ENCODE measurements at regions not wholly inside any gene's neighbourhood (a gene's known extent, or its start where the extent isn't known, plus 50 kb on each side); places are given as distances from the start of the nearest gene placed in this dataset.

DNA sequence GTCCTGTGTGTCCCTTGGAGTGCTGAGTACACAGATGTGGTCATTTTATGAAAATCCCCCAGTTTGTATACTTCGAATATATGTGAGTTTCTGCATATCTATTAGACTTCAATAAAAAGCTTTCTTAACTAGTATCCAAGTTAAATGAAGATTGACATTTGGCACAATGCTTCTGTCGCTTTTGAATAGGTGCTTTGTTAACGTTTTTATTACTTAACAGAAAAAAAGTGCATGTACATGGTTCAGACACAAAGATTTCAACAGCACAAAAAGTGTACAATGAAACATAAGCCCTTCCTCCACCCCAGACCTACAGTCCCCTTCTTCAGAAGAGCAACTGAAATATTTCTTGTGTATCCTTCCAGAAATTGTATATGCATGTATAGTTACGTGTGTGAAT, 427.4 kb upstream of the PROK2 start:
- no peak overlapping the region for H3K4me2 ChIP-seq (ENCODE audit: low read length)
- TF ChIP-seq, protein P1, sequence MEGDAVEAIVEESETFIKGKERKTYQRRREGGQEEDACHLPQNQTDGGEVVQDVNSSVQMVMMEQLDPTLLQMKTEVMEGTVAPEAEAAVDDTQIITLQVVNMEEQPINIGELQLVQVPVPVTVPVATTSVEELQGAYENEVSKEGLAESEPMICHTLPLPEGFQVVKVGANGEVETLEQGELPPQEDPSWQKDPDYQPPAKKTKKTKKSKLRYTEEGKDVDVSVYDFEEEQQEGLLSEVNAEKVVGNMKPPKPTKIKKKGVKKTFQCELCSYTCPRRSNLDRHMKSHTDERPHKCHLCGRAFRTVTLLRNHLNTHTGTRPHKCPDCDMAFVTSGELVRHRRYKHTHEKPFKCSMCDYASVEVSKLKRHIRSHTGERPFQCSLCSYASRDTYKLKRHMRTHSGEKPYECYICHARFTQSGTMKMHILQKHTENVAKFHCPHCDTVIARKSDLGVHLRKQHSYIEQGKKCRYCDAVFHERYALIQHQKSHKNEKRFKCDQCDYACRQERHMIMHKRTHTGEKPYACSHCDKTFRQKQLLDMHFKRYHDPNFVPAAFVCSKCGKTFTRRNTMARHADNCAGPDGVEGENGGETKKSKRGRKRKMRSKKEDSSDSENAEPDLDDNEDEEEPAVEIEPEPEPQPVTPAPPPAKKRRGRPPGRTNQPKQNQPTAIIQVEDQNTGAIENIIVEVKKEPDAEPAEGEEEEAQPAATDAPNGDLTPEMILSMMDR (IDR thresholded peaks at IDR 0.05; ENCODE audit: insufficient read depth, low read depth, low read length), result no peak
- TF ChIP-seq EZH2 (IDR thresholded peaks at IDR 0.05; ENCODE audit: insufficient read depth, low read length), result no peak
- H3K79me2 ChIP-seq (ENCODE audit: insufficient read depth, low read length), result no peaks in the 10 kb centered on the region
- peaks cover 2% of the 10 kb centered on the region for H3K27me3 ChIP-seq (ENCODE audit: insufficient read depth, low read length)
- peaks cover 16% of the 10 kb centered on the region for H3K27me3 Mint-ChIP-seq (ENCODE audit: low read depth, unreplicated experiment)
- H3K36me3 Mint-ChIP-seq (ENCODE audit: low read depth, unreplicated experiment), result no peaks in the 10 kb centered on the region
- H2AFZ ChIP-seq (ENCODE audit: low read depth, low read length), result no peak overlapping the region
- H3K36me3 ChIP-seq (ENCODE audit: insufficient read depth, low read length), result no peaks in the 10 kb centered on the region
- H3K4me3 Mint-ChIP-seq (ENCODE audit: unreplicated experiment), result no peak overlapping the region
- peaks cover 6% of the 10 kb centered on the region for H3K4me1 ChIP-seq (ENCODE audit: insufficient read depth, low read length)
- no peaks in the 10 kb centered on the region for H3K4me1 Mint-ChIP-seq (ENCODE audit: low read depth, unreplicated experiment)
- no peaks in the 10 kb centered on the region for H3K9me3 ChIP-seq (ENCODE audit: insufficient read depth, low read depth, low read length)
- FAIRE-seq, result no peak
- no peaks in the 10 kb centered on the region for H4K20me1 ChIP-seq (ENCODE audit: insufficient read depth, low read length)
- no peak overlapping the region for H3K4me3 ChIP-seq (ENCODE audit: insufficient read depth, low read depth, low read length)
- H3K9ac ChIP-seq (ENCODE audit: low read length), result no peak overlapping the region
- H3K9me3 Mint-ChIP-seq (ENCODE audit: unreplicated experiment), result peaks cover 4% of the 10 kb centered on the region
- no peak overlapping the region for H3K27ac Mint-ChIP-seq (ENCODE audit: unreplicated experiment)
- H3K27ac ChIP-seq (ENCODE audit: low read depth, low read length), result no peak overlapping the region
- no peak for DNase-seq (ENCODE audit: low read depth)

DNA sequence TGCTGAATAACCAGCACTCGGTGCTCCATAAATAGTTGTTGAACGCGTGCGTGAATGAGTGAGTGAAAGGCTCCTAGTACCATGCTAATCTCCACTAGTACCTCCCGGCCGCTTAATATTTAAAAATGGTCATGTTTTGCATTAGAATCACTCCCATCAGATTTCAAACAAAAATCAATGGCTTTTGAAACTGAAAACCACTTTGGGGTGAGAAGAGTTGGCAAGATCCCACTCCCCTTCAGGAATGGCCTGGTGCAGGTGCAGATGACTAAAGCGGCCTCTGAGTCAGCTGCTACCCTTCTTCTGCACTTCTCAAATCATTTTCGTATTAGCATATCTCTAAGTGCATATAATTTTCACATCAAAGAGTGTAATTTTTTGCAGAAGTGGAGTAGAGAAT, 425.3 kb upstream of the PROK2 start:
- H3K79me2 ChIP-seq (ENCODE audit: insufficient read depth, low read length), result no peaks in the 10 kb centered on the region
- H3K4me1 ChIP-seq (ENCODE audit: insufficient read depth, low read length), result peaks cover 6% of the 10 kb centered on the region
- no peaks in the 10 kb centered on the region for H3K9me3 ChIP-seq (ENCODE audit: insufficient read depth, low read depth, low read length)
- H3K27ac Mint-ChIP-seq (ENCODE audit: unreplicated experiment), result no peak overlapping the region
- H3K4me3 Mint-ChIP-seq (ENCODE audit: unreplicated experiment), result no peak overlapping the region
- no peak overlapping the region for H2AFZ ChIP-seq (ENCODE audit: low read depth, low read length)
- no peak for FAIRE-seq
- TF ChIP-seq, protein P1 (IDR thresholded peaks at IDR 0.05; ENCODE audit: insufficient read depth, low read depth, low read length), result no peak
- no peak for TF ChIP-seq EZH2 (IDR thresholded peaks at IDR 0.05; ENCODE audit: insufficient read depth, low read length)
- peaks cover 5% of the 10 kb centered on the region for H3K27me3 ChIP-seq (ENCODE audit: insufficient read depth, low read length)
- H3K36me3 Mint-ChIP-seq (ENCODE audit: low read depth, unreplicated experiment), result no peaks in the 10 kb centered on the region
- no peak overlapping the region for H3K9ac ChIP-seq (ENCODE audit: low read length)
- H3K9me3 Mint-ChIP-seq (ENCODE audit: unreplicated experiment), result no peaks in the 10 kb centered on the region
- no peaks in the 10 kb centered on the region for H4K20me1 ChIP-seq (ENCODE audit: insufficient read depth, low read length)
- no peak overlapping the region for H3K4me2 ChIP-seq (ENCODE audit: low read length)
- peaks cover 11% of the 10 kb centered on the region for H3K27me3 Mint-ChIP-seq (ENCODE audit: low read depth, unreplicated experiment)
- H3K27ac ChIP-seq (ENCODE audit: low read depth, low read length), result no peak overlapping the region
- H3K36me3 ChIP-seq (ENCODE audit: insufficient read depth, low read length), result no peaks in the 10 kb centered on the region
- no peak overlapping the region for H3K4me3 ChIP-seq (ENCODE audit: insufficient read depth, low read depth, low read length)
- DNase-seq (ENCODE audit: low read depth), result peak; percentile 33
- no peaks in the 10 kb centered on the region for H3K4me1 Mint-ChIP-seq (ENCODE audit: low read depth, unreplicated experiment)

DNA sequence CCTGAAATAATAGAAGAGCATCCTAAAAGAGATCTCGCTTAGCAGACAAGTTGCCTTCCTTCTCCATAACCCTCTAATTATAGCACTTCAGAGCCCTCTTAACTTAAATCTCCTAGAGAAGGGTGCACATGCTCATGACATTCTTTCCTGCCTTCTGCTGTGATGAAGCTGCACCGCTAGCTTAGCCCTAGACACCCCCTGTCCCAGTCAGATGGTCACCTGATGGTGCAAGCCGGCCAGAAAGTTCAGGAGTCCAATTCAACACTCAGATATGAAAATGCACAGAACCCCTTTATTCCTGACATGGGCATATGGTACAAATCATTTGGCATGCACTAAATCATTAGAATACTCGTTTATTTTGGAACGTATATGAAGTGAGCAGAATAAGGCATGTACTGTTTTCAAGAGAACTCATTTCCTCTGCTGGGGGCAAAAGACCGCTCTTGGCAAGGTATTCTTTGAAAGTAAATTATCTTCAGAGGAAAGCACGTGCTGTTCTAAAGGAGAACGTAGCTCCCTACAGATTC, 420.4 kb upstream of the PROK2 start:
- no peak overlapping the region for H2AFZ ChIP-seq (ENCODE audit: low read depth, low read length)
- peaks cover 19% of the 10 kb centered on the region for H3K27me3 ChIP-seq (ENCODE audit: insufficient read depth, low read length)
- no peak overlapping the region for H3K4me3 ChIP-seq (ENCODE audit: insufficient read depth, low read depth, low read length)
- DNase-seq (ENCODE audit: low read depth) (no peak), FAIRE-seq (no peak)
- no peak overlapping the region for H3K27ac Mint-ChIP-seq (ENCODE audit: unreplicated experiment)
- H3K4me1 Mint-ChIP-seq (ENCODE audit: low read depth, unreplicated experiment), result no peaks in the 10 kb centered on the region
- no peak overlapping the region for H3K4me3 Mint-ChIP-seq (ENCODE audit: unreplicated experiment)
- peaks cover 17% of the 10 kb centered on the region for H3K27me3 Mint-ChIP-seq (ENCODE audit: low read depth, unreplicated experiment)
- H3K27ac ChIP-seq (ENCODE audit: low read depth, low read length), result no peak overlapping the region
- no peaks in the 10 kb centered on the region for H3K79me2 ChIP-seq (ENCODE audit: insufficient read depth, low read length)
- peaks cover 3% of the 10 kb centered on the region for H3K9me3 ChIP-seq (ENCODE audit: insufficient read depth, low read depth, low read length)
- no peaks in the 10 kb centered on the region for H4K20me1 ChIP-seq (ENCODE audit: insufficient read depth, low read length)
- no peaks in the 10 kb centered on the region for H3K36me3 Mint-ChIP-seq (ENCODE audit: low read depth, unreplicated experiment)
- H3K4me1 ChIP-seq (ENCODE audit: insufficient read depth, low read length), result no peaks in the 10 kb centered on the region
- H3K4me2 ChIP-seq (ENCODE audit: low read length), result no peak overlapping the region
- no peak overlapping the region for H3K9ac ChIP-seq (ENCODE audit: low read length)
- no peaks in the 10 kb centered on the region for H3K36me3 ChIP-seq (ENCODE audit: insufficient read depth, low read length)
- TF ChIP-seq, protein P1 (IDR thresholded peaks at IDR 0.05; ENCODE audit: insufficient read depth, low read depth, low read length), result no peak
- no peak for TF ChIP-seq EZH2 (IDR thresholded peaks at IDR 0.05; ENCODE audit: insufficient read depth, low read length)
- H3K9me3 Mint-ChIP-seq (ENCODE audit: unreplicated experiment), result peaks cover 12% of the 10 kb centered on the region

Measured in astrocyte (in vitro differentiated cells and primary cell).